Hepatocyte (in vitro differentiated cells): ENCODE measurements at regions not wholly inside any gene's neighbourhood (a gene's known extent, or its start where the extent isn't known, plus 50 kb on each side); places are given as distances from the start of the nearest gene placed in this dataset.

Experiments used
- CTCF ChIP-seq: fragments of 200-600 bp; sonication (generic); IDR thresholded peaks from 2 replicates; pipeline ENCODE4 v1.5.1; 2016; ENCODE audit warnings: antibody characterized with exemption, mild to moderate bottlenecking; ENCODE audit not compliant: poor library complexity
- EZH2phosphoT487 ChIP-seq: fragments of 200-600 bp; sonication (generic); IDR thresholded peaks from one replicate; pipeline ENCODE4 v1.6.1; 2018; ENCODE audit warnings: antibody characterized with exemption, mild to moderate bottlenecking, low read depth, moderate library complexity; ENCODE audit not compliant: unreplicated experiment, severe bottlenecking

DNA sequence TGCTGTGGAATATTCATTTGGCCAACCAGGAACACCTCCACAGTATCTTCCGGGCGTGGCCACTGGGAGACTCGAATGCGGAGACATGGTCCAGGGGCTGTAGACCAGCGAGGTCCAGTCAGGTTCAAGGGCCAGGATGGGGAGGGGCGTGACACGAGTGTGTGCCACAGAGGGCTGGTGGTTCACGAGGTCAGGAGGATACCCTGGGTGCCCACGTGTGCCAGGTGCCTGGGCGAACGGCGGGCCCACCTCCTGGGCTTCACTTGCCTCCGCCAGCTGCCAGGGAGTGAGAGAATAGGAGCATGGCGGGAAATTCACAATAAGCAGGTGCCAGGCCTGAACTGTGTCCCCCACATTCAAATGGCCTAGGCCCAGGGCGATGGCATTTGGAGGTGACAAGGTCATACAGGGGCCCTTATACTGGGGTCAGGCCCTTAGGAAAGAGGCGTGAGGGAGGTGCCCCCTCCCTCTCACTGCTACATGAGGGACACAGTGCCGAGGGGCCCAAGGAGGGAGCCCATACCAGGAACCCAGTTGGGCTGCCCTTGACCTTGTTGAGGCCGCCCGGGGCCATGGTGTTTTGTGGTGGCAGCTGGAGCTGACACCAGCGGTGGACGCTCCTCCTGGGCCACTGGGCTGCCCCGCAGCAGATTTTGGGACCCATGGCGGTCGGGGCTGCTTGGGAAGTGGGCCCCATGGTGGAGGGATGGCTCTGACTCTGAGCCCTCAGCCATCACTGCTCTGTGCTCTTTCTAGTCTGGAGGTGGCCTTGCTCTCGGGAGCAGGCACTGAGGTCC lies 1268.9 kb downstream of the BRD1 start:
- no peak for TF ChIP-seq EZH2phosphoT487
- no peak for TF ChIP-seq CTCF
